Fibroblast of lung (primary cell): ENCODE measurements at regions not wholly inside any gene's neighbourhood (a gene's known extent, or its start where the extent isn't known, plus 50 kb on each side); places are given as distances from the start of the nearest gene placed in this dataset.

ENCODE experiments used
- EZH2 ChIP-seq: IDR thresholded peaks from 2 replicates; pipeline ENCODE4 v1.5.1; 2012; ENCODE audit warnings: low read length, control low read depth, mild to moderate bottlenecking; ENCODE audit errors: missing control alignments
- TF ChIP-seq, protein P1 (sequence below), 2 donors: IDR thresholded peaks in 1 of 2; conservative IDR thresholded peaks in 1 of 2; 1 replicate in 1 of 2; 2 replicates in 1 of 2; pipeline ENCODE4 v1.5.1; 2011 to 2012; ENCODE audit warnings: low read length in 2 of 2, control low read depth in 1 of 2, inconsistent platforms in 1 of 2, low read depth in 1 of 2, mild to moderate bottlenecking in 1 of 2

GRCh38 chr4:178423366-178423765 lies 981.1 kb upstream of the AGA start:
- TF ChIP-seq, protein P1, sequence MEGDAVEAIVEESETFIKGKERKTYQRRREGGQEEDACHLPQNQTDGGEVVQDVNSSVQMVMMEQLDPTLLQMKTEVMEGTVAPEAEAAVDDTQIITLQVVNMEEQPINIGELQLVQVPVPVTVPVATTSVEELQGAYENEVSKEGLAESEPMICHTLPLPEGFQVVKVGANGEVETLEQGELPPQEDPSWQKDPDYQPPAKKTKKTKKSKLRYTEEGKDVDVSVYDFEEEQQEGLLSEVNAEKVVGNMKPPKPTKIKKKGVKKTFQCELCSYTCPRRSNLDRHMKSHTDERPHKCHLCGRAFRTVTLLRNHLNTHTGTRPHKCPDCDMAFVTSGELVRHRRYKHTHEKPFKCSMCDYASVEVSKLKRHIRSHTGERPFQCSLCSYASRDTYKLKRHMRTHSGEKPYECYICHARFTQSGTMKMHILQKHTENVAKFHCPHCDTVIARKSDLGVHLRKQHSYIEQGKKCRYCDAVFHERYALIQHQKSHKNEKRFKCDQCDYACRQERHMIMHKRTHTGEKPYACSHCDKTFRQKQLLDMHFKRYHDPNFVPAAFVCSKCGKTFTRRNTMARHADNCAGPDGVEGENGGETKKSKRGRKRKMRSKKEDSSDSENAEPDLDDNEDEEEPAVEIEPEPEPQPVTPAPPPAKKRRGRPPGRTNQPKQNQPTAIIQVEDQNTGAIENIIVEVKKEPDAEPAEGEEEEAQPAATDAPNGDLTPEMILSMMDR (conservative IDR thresholded peaks at IDR 0.05 in 1 of 2, IDR thresholded peaks at IDR 0.05 in 1 of 2; ENCODE audit: low read depth in 1 of 2, low read length in 2 of 2): no peak
- no peak for TF ChIP-seq EZH2
